ENCODE measurements at regions not wholly inside any gene's neighbourhood (a gene's known extent, or its start where the extent isn't known, plus 50 kb on each side); places are given as distances from the start of the nearest gene placed in this dataset.

- TF ChIP-seq CTCF (IDR thresholded peaks at IDR 0.05) = no peak
- no peak for TF ChIP-seq EZH2 (IDR thresholded peaks at IDR 0.05; ENCODE audit: borderline replicate concordance, insufficient read depth, low read depth, low read length, poor library complexity, severe bottlenecking)
Observed at GRCh38 chr14:89700801-89701200, 253.7 kb downstream of the EFCAB11 start.

All from B cell (primary cell).